ENCODE measurements at regions not wholly inside any gene's neighbourhood (a gene's known extent, or its start where the extent isn't known, plus 50 kb on each side); places are given as distances from the start of the nearest gene placed in this dataset.

DNA sequence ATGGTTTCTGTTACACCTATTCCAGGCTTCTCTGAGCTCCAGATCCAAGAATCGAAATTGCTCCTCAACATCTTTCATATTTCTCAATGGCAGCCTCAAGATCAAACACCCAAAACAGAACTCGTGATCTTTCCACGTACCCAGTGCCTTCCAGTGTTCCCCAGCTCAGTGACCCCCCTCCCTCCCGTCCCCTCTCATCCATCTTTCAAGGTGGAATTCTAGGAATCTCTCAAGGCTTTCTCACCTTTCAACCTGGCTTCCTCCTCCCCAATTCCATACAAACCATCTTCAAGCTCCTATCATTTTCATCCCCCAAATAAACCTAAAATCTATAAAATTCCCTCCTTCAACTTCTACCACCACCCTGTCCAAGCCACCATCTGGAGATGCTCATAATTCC, 615.3 kb downstream of the BNC2 start:
- Histone ChIP-seq H4K20me1 (replicated peaks; ENCODE audit: control insufficient read depth, insufficient read depth, low read length) (no peaks in the 10 kb centered on the region), H3K4me3 (no peak overlapping the region), H3K27ac (ENCODE audit: extremely low read depth, low read depth, low read length) (no peak overlapping the region), H3K79me2 (ENCODE audit: control insufficient read depth, insufficient read depth, low read length) (no peaks in the 10 kb centered on the region), H3K9ac (ENCODE audit: insufficient read depth in 1 of 2, low read depth in 2 of 2, low read length in 2 of 2) (no peak overlapping the region), H3K27me3 (ENCODE audit: control insufficient read depth in 2 of 2, insufficient read depth in 2 of 2, low read length in 2 of 2) (no peaks in the 10 kb centered on the region), H2AFZ (ENCODE audit: low read depth, low read length) (no peak overlapping the region), H3K36me3 (ENCODE audit: control insufficient read depth, insufficient read depth, low read length) (no peaks in the 10 kb centered on the region), H3K9me1 (ENCODE audit: control insufficient read depth, insufficient read depth, low read length) (no peaks in the 10 kb centered on the region), H3K4me2 (ENCODE audit: insufficient read depth, low read length) (no peak overlapping the region), H3K9me3 (replicated peaks; ENCODE audit: control insufficient read depth, insufficient read depth, low read depth, low read length) (no peaks in the 10 kb centered on the region), H3K4me1 (replicated peaks in 1 of 2; ENCODE audit: control insufficient read depth in 2 of 2, insufficient read depth in 2 of 2, low read length in 2 of 2) (no peaks in the 10 kb centered on the region)
- FAIRE-seq (no peak), DNase-seq (ENCODE audit: extremely low read depth in 1 of 4, low spot score in 3 of 4) (no peak), ATAC-seq (no peak)
- intact Hi-C loops (cut with micrococcal nuclease) (no loop called here), in situ Hi-C loops (cut with MboI) (no loop called here)
- TF ChIP-seq RBM34 (IDR thresholded peaks at IDR 0.05; ENCODE audit: borderline replicate concordance, insufficient read depth, low read length) (no peak), CEBPB (tag; IDR thresholded peaks at IDR 0.05) (no peak), BCL6 (CRISPR knock-in tag; IDR thresholded peaks at IDR 0.05) (no peak), TEAD2 (tag; IDR thresholded peaks at IDR 0.05) (no peak), NFATC3 (IDR thresholded peaks at IDR 0.05) (no peak), CREB1 (IDR thresholded peaks at IDR 0.05) (no peak), CREB1 (CRISPR knock-in tag; IDR thresholded peaks at IDR 0.05) (no peak), WHSC1 (IDR thresholded peaks at IDR 0.05; ENCODE audit: low read length) (no peak), ADNP (tag; IDR thresholded peaks at IDR 0.05) (no peak), CEBPG (CRISPR knock-in tag; IDR thresholded peaks at IDR 0.05) (no peak), CEBPG (tag; conservative IDR thresholded peaks at IDR 0.05 in 1 of 2, IDR thresholded peaks at IDR 0.05 in 1 of 2) (no peak), SIN3B (IDR thresholded peaks at IDR 0.05; ENCODE audit: low read depth) (no peak), ETV5 (CRISPR knock-in tag; IDR thresholded peaks at IDR 0.05; ENCODE audit: low read depth) (no peak), ZNF408 (CRISPR knock-in tag; IDR thresholded peaks at IDR 0.05; ENCODE audit: low read depth) (no peak), RB1 (IDR thresholded peaks at IDR 0.05; ENCODE audit: low read depth) (no peak)
- no CpG with 5 or more reads among the region's 4 CpGs for WGBS (ENCODE audit: insufficient coverage, low coverage, missing lambda C conversion rate)
- ChIA-PET POLR2A (no interaction called here), CTCF (ENCODE audit: low intra/inter-chr PET ratio) (no interaction called here)
- BruUV-seq (replicated peaks): no TSS peak

Measured in K562 (cell line).